ENCODE measurements at regions not wholly inside any gene's neighbourhood (a gene's known extent, or its start where the extent isn't known, plus 50 kb on each side); places are given as distances from the start of the nearest gene placed in this dataset.

DNA sequence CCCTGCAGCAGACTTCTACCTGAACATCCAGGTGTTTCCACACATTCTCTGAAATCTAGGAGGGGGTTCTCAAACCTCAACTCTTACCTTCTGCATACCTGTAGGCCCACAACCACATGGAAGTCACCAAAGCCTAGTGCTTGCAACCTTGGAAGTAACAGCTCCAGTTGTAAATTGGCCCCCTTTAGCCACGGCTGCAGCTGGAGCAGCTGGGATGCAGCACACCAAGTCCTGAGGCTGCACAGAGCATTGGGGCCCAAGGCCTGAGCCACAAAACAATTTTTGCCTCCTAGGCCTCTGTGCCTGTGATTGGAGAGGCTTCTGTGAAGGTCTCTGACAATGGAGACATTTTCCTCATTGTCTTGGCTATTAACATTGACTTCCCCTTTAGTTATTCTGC lies 772.4 kb upstream of the INTU start:
- H3K4me1 ChIP-seq (ENCODE audit: insufficient read depth) = no peaks in the 10 kb centered on the region
- H3K79me2 ChIP-seq (ENCODE audit: insufficient read depth) = no peaks in the 10 kb centered on the region
- no peak overlapping the region for H3K27ac ChIP-seq
- no peaks in the 10 kb centered on the region for H3K27me3 ChIP-seq (replicated peaks; ENCODE audit: insufficient read depth)
- H3K36me3 ChIP-seq (ENCODE audit: low read depth) = no peaks in the 10 kb centered on the region
- H3K9me2 ChIP-seq (ENCODE audit: insufficient read depth) = no peaks in the 10 kb centered on the region
- H3K4me2 ChIP-seq (ENCODE audit: unreplicated experiment) = no peak overlapping the region
- WGBS, 2 experiments (ENCODE audit: low coverage in 1 of 2, low lambda C conversion rate in 2 of 2, missing lambda C conversion rate in 2 of 2) = 94 to 100% methylated on average over 1 of the region's 1 CpG
- no peaks in the 10 kb centered on the region for H4K20me1 ChIP-seq (ENCODE audit: insufficient read depth)
- in situ Hi-C loops (cut with MboI) = no loop called here
- TF ChIP-seq EZH2phosphoT487 (IDR thresholded peaks at IDR 0.05; ENCODE audit: insufficient read depth, low read depth) (no peak), EZH2 (IDR thresholded peaks at IDR 0.05; ENCODE audit: insufficient read depth, poor library complexity, severe bottlenecking) (no peak)
- no peak overlapping the region for H3K4me3 ChIP-seq
- no peak overlapping the region for H3K9ac ChIP-seq
- H3K9me3 ChIP-seq (ENCODE audit: low read depth) = no peaks in the 10 kb centered on the region
- H3F3A ChIP-seq (ENCODE audit: insufficient read depth) = no peaks in the 10 kb centered on the region
- H2AFZ ChIP-seq = no peak overlapping the region
- DNase-seq = no peak

DNA sequence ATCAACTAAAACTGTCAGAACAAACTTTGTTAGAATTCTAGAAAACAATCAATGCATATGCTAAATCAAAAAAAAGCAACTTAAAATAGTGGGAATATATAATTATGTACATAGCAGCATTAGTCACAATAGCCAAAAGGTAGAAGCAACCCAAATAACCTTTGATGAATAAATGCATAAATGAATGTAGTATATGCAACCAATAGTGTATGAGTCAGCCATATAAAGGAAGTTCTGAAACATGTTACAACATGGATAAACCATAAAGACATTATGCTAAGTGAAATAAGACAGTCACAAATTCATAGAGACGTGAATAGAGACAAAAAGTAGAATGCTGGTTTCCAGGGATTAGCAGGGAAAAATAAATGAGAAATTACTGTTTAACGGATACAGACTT lies 762.8 kb upstream of the INTU start:
- H3K4me3 ChIP-seq = no peak overlapping the region
- no peak overlapping the region for H2AFZ ChIP-seq
- no peaks in the 10 kb centered on the region for H4K20me1 ChIP-seq (ENCODE audit: insufficient read depth)
- no peaks in the 10 kb centered on the region for H3K4me1 ChIP-seq (ENCODE audit: insufficient read depth)
- no peaks in the 10 kb centered on the region for H3K27me3 ChIP-seq (replicated peaks; ENCODE audit: insufficient read depth)
- H3K9ac ChIP-seq = no peak overlapping the region
- no peak for DNase-seq
- no peaks in the 10 kb centered on the region for H3F3A ChIP-seq (ENCODE audit: insufficient read depth)
- no peaks in the 10 kb centered on the region for H3K9me3 ChIP-seq (ENCODE audit: low read depth)
- no peak overlapping the region for H3K4me2 ChIP-seq (ENCODE audit: unreplicated experiment)
- no peaks in the 10 kb centered on the region for H3K79me2 ChIP-seq (ENCODE audit: insufficient read depth)
- 82 to 93% methylated on average over 2 of the region's 2 CpGs for WGBS, 2 experiments (ENCODE audit: low coverage in 1 of 2, low lambda C conversion rate in 2 of 2, missing lambda C conversion rate in 2 of 2)
- no peaks in the 10 kb centered on the region for H3K36me3 ChIP-seq (ENCODE audit: low read depth)
- in situ Hi-C loops (cut with MboI) = no loop called here
- H3K9me2 ChIP-seq (ENCODE audit: insufficient read depth) = no peaks in the 10 kb centered on the region
- TF ChIP-seq EZH2phosphoT487 (IDR thresholded peaks at IDR 0.05; ENCODE audit: insufficient read depth, low read depth) (no peak), EZH2 (IDR thresholded peaks at IDR 0.05; ENCODE audit: insufficient read depth, poor library complexity, severe bottlenecking) (no peak)
- no peak overlapping the region for H3K27ac ChIP-seq

- Histone ChIP-seq H2AFZ (no peak overlapping the region), H3K9me2 (ENCODE audit: insufficient read depth) (no peaks in the 10 kb centered on the region), H3K27ac (no peak overlapping the region), H3K4me2 (ENCODE audit: unreplicated experiment) (no peak overlapping the region), H3F3A (ENCODE audit: insufficient read depth) (no peaks in the 10 kb centered on the region), H3K4me1 (ENCODE audit: insufficient read depth) (no peaks in the 10 kb centered on the region), H3K9me3 (ENCODE audit: low read depth) (no peaks in the 10 kb centered on the region), H3K9ac (no peak overlapping the region), H3K36me3 (ENCODE audit: low read depth) (no peaks in the 10 kb centered on the region), H3K4me3 (no peak overlapping the region), H3K27me3 (replicated peaks; ENCODE audit: insufficient read depth) (no peaks in the 10 kb centered on the region), H3K79me2 (ENCODE audit: insufficient read depth) (no peaks in the 10 kb centered on the region), H4K20me1 (ENCODE audit: insufficient read depth) (no peaks in the 10 kb centered on the region)
- in situ Hi-C loops (cut with MboI) = no loop called here
- DNase-seq = no peak
- TF ChIP-seq EZH2 (IDR thresholded peaks at IDR 0.05; ENCODE audit: insufficient read depth, poor library complexity, severe bottlenecking) (no peak), EZH2phosphoT487 (IDR thresholded peaks at IDR 0.05; ENCODE audit: insufficient read depth, low read depth) (no peak)
Measured at GRCh38 chr4:126871810-126872209, 760.9 kb upstream of the INTU start.

DNA sequence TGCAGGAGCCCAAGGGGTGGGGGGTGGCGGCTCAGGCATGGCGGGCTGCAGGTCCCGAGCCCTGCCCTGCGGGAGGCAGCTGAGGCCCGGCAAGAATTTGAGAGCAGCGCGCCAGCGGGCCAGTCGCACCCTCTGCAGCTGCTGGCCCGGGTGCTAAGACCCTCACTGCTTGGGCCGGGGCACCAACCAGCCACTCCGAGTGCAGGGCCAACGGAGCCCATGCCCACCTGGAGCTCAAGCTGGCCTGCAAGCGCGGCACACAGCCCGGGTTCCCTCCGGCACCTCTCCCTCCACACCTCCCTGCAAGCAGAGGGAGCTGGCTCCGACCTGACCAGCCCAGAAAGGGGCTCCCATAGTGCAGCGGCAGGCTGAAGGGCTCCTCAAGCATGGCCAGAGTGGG lies 758.2 kb upstream of the INTU start:
- Histone ChIP-seq H2AFZ (no peak overlapping the region), H3K4me1 (ENCODE audit: insufficient read depth) (no peaks in the 10 kb centered on the region), H3K27me3 (replicated peaks; ENCODE audit: insufficient read depth) (no peaks in the 10 kb centered on the region), H3K36me3 (ENCODE audit: low read depth) (no peaks in the 10 kb centered on the region), H3K79me2 (ENCODE audit: insufficient read depth) (no peaks in the 10 kb centered on the region), H3K9me3 (ENCODE audit: low read depth) (no peaks in the 10 kb centered on the region), H3K9ac (no peak overlapping the region), H3K4me3 (no peak overlapping the region), H3K9me2 (ENCODE audit: insufficient read depth) (no peaks in the 10 kb centered on the region), H3K27ac (no peak overlapping the region), H3F3A (ENCODE audit: insufficient read depth) (no peaks in the 10 kb centered on the region), H3K4me2 (ENCODE audit: unreplicated experiment) (no peak overlapping the region), H4K20me1 (ENCODE audit: insufficient read depth) (no peaks in the 10 kb centered on the region)
- WGBS, 2 experiments (ENCODE audit: low coverage in 1 of 2, low lambda C conversion rate in 2 of 2, missing lambda C conversion rate in 2 of 2) = 90 to 92% methylated on average over 6 to 12 of the region's 19 CpGs
- no peak for TF ChIP-seq EZH2 (IDR thresholded peaks at IDR 0.05; ENCODE audit: insufficient read depth, poor library complexity, severe bottlenecking)
- TF ChIP-seq EZH2phosphoT487 (IDR thresholded peaks at IDR 0.05; ENCODE audit: insufficient read depth, low read depth) = no peak
- DNase-seq = no peak
- in situ Hi-C loops (cut with MboI) = no loop called here

DNA sequence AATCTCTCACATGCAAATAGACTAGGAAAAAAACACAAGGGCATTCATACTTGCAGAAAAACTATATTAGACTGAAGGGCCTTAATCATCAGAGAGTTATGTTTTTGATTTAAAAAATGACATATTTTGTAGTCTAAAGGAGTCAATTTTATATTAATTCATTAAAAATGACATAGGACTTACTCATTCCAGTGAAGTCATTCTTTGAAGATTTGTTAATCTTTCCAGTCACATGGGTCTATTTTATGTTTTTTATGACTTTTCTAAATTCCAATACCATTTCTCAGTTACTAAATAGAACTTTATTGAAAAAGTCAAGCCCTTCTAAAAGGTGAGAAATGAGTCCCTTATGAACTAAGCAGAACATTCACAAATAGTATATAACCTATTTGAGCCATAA lies 743.8 kb upstream of the INTU start:
- H3F3A ChIP-seq (ENCODE audit: insufficient read depth) = no peaks in the 10 kb centered on the region
- H3K9me2 ChIP-seq (ENCODE audit: insufficient read depth) = no peaks in the 10 kb centered on the region
- no peaks in the 10 kb centered on the region for H4K20me1 ChIP-seq (ENCODE audit: insufficient read depth)
- no peak overlapping the region for H3K4me3 ChIP-seq
- H3K9ac ChIP-seq = no peak overlapping the region
- TF ChIP-seq EZH2phosphoT487 (IDR thresholded peaks at IDR 0.05; ENCODE audit: insufficient read depth, low read depth) = no peak
- no peak for TF ChIP-seq EZH2 (IDR thresholded peaks at IDR 0.05; ENCODE audit: insufficient read depth, poor library complexity, severe bottlenecking)
- H3K27ac ChIP-seq = 0 out of 2 replicates have a peak overlapping the region, but pooled peaks have one; percentile 8
- H3K36me3 ChIP-seq (ENCODE audit: low read depth) = no peaks in the 10 kb centered on the region
- H3K27me3 ChIP-seq (replicated peaks; ENCODE audit: insufficient read depth) = no peaks in the 10 kb centered on the region
- peak; percentile 79 for DNase-seq
- peaks cover 28% of the 10 kb centered on the region for H3K4me1 ChIP-seq (ENCODE audit: insufficient read depth)
- no peaks in the 10 kb centered on the region for H3K79me2 ChIP-seq (ENCODE audit: insufficient read depth)
- in situ Hi-C loops (cut with MboI) = no loop called here
- H3K9me3 ChIP-seq (ENCODE audit: low read depth) = no peaks in the 10 kb centered on the region
- H3K4me2 ChIP-seq (ENCODE audit: unreplicated experiment) = peak overlapping the region; percentile 31
- no peak overlapping the region for H2AFZ ChIP-seq

All from GM23248 (cell line).